NCI-H1436 treated with DMSO at 0.1 percent for 48 hours (cell line): ENCODE measurements at regions not wholly inside any gene's neighbourhood (a gene's known extent, or its start where the extent isn't known, plus 50 kb on each side); places are given as distances from the start of the nearest gene placed in this dataset.

Experiments used
- DNase-seq: peaks from one replicate; lab custom pipeline; 2025; lab: John Stamatoyannopoulos, UW

GRCh38 chr9:81847181-81847915, 80.9 kb upstream of the SPATA31D4 start:
- DNase-seq = no peak

DNA sequence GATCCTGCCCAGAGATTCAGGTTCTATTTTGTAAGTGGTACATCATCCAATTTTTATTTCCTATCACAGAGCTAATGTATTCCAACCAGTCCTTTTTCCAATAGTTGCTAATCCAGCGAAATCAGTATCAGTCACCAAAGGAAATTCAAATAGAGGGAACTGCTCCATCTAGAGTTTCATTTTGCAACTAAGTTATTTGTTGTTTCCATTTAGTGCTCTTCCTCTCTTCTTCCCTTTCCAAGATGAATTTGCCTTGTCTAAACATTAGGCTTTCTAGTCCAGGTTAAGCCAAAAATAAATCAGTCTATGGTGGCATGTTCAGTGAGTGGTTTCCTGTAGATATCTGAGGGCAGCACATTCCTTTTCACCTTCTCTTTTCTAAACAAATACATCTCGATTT, 79.8 kb upstream of the SPATA31D4 start:
- DNase-seq = no peak

DNA sequence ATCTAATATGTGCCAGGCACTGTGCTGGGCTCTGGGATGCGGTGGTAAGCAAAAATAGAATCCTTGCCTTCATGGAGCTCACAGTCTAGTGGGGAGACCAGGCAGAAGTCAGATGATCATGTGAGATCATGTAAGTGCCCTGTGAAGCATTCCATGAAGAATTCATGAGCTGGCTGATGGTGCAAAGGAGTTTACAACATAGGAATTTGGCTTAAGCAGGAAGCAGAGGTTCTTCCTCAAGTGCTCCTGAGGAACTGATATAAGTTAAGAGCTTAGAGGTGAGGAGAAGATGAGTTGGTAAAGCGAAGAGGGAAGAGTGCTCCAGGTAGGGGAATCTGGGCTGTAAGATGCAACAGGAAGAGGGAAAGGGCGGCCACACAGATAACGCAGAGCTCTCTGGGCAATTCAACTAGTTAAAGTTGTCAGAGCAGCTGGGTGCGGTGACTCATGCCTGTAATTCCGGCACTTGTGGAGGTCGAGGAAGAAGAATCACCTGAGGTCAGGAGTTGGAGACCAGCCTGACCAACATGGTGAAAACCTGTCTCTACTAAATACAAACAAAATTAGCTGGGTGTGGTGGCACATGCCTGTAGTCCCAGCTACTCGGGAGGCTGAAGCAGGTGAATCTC, 78.5 kb upstream of the SPATA31D4 start:
- DNase-seq = no peak

DNA sequence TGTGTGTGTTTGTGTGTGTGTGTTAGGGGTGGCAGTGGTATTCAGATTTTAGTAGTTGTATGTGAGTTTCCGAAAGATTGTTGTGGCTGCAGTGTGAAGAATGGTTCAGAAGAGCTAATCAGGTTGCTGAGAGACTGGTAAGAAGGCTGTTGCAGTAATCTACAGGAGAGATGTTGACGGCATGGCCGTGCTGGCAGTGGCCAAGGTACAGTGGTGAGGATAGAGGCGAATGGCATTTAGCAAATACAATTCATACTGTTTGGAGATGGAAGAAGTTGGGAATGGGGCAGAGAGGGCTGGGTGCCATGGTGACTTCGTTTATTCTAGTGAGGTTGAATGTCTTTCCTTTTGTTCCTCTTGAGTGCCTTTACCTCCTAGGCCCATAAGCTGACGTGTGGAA, 77.5 kb upstream of the SPATA31D4 start:
- DNase-seq = no peak

GRCh38 chr9:81851340-81851739, 76.9 kb upstream of the SPATA31D4 start:
- DNase-seq = no peak

- DNase-seq = no peak
These were observed 75.4 kb upstream of the SPATA31D4 start for GRCh38 chr9:81852820-81853219.

- DNase-seq = no peak
These were observed 72.7 kb upstream of the SPATA31D4 start for GRCh38 chr9:81855538-81855937.

- DNase-seq = no peak
These were observed 69.4 kb upstream of the SPATA31D4 start for GRCh38 chr9:81858657-81859430.

GRCh38 chr9:81860581-81860980, 67.6 kb upstream of the SPATA31D4 start:
- DNase-seq = no peak

DNA sequence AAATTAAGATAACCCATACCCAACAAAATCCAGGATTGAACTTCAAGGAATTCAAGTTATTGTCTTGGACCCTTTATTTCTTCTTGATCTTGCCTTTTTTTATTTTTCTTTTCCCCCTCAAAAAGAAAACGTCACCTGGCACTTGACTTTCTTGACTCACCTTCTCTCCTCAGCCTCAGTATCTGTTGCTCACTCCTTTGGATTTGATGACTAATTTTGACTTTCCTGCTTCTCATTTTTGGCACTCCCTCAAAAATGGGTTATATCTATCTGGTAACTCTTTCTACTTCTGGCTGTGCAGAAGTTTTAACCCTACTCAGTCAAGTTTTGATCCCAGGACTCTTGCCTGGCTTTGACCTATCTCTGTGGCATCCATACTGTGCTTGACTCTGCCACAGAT, 66.6 kb upstream of the SPATA31D4 start:
- no peak for DNase-seq

GRCh38 chr9:81868145-81868544, 60.1 kb upstream of the SPATA31D4 start:
- no peak for DNase-seq

DNA sequence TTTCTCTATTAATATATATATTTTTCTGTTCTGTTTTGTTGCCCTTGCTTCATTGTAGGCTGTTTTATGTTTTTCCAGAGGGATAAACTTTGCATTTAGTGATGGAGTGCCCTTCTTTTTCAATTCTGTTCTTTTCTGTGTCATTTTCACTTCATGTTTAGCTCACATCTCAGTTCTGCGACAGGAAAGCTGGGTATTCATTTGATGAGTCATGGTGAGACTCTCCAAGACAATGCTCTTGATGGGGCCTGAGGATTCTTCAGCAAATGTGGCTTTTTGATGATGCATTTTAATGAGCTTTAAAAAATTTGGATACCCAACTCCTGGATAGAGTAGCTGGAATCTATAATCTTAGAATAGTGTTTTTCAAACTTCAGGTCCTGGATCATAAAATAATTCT, 56.5 kb upstream of the SPATA31D4 start:
- DNase-seq = no peak

- DNase-seq = no peak
These were observed 54.0 kb upstream of the SPATA31D4 start for GRCh38 chr9:81874250-81874649.

DNA sequence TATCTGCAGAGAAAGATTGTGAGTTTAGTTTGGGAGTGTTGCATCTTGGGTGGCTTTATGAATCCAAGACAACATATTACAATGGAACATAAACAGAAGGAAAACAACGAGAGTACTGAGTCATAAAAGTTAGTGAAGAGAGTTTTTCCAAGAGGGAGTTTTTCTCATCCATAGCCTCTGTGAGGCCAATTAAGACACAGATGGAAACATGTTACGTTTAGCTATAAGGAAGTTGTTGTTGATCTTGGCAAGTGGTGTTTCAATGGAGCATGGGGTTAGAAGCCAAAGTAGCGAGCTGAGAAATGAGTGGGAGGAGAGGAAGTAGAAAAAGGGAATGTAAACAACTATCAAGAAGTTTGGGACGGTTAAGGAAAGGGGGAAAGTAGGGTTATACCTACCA, 53.3 kb upstream of the SPATA31D4 start:
- DNase-seq = no peak

- no peak for DNase-seq
These were observed 51.2 kb upstream of the SPATA31D4 start for GRCh38 chr9:81877047-81877446.
